Vagina (tissue), 2 donors: ENCODE measurements at regions not wholly inside any gene's neighbourhood (a gene's known extent, or its start where the extent isn't known, plus 50 kb on each side); places are given as distances from the start of the nearest gene placed in this dataset.

ENCODE experiments used
- DNase-seq, 2 donors: peaks; one replicate each; pipeline ENCODE4 v3.0.0-alpha.2; 2017; ENCODE audit errors: extremely low spot score in 2 of 2
- H3K27ac ChIP-seq: fragments of 200-600 bp; sonication (generic); one replicate; pipeline ENCODE4 v1.5.1; 2019
- H3K27me3 ChIP-seq: fragments of 200-600 bp; sonication (generic); one replicate; pipeline ENCODE4 v1.5.1; 2019
- H3K36me3 ChIP-seq, 2 donors: fragments of 200-600 bp; sonication (generic); one replicate each; pipeline ENCODE4 v1.5.1; 2017 to 2019
- H3K4me1 ChIP-seq: fragments of 200-600 bp; sonication (generic); one replicate; pipeline ENCODE4 v1.5.1; 2019
- H3K4me3 ChIP-seq, 2 donors: fragments of 200-600 bp; sonication (generic); 1 replicate in 1 of 2; 2 replicates in 1 of 2; pipeline ENCODE4 v1.5.1; 2016 to 2019
- H3K9me3 ChIP-seq: fragments of 200-600 bp; sonication (generic); one replicate; pipeline ENCODE4 v1.5.1; 2019
- CTCF ChIP-seq, 3 experiments: fragments of 450-650 bp in 2 of 3; fragments of 200-600 bp in 1 of 3; sonication (generic) in 1 of 3; IDR thresholded peaks; one replicate each; pipeline ENCODE4 v1.5.1; 2017 to 2019; ENCODE audit warnings: antibody characterized with exemption in 3 of 3, mild to moderate bottlenecking in 2 of 3, moderate library complexity in 2 of 3
- POLR2A ChIP-seq, 2 donors: fragments of 450-650 bp; IDR thresholded peaks; one replicate each; pipeline ENCODE4 v1.6.1; 2017; ENCODE audit warnings: antibody characterized with exemption in 2 of 2, mild to moderate bottlenecking in 2 of 2, moderate library complexity in 2 of 2
- POLR2AphosphoS5 ChIP-seq, 2 donors: sonication (generic); formaldehyde crosslinking; IDR thresholded peaks; one replicate each; pipeline ENCODE4 v1.9.0; 2017; ENCODE audit warnings: antibody characterized with exemption in 2 of 2, mild to moderate bottlenecking in 2 of 2, low read depth in 1 of 2; ENCODE audit not compliant: insufficient read depth in 1 of 2
- intact Hi-C: fragments of 100-400 bp; cut with DNase I; formaldehyde crosslinking; loops from one replicate; pipeline ENCODE4 v1.15.1; 2023

- no peaks in the 10 kb centered on the region for H3K36me3 ChIP-seq
- intact Hi-C loops = no loop called here
Measured at GRCh38 chr2:180690611-180691010, 289.8 kb upstream of the UBE2E3 start.

GRCh38 chr2:180682871-180683270 lies 297.5 kb upstream of the UBE2E3 start:
- intact Hi-C loops = no loop called here
- TF ChIP-seq CTCF (IDR thresholded peaks at IDR 0.05) (no peak), POLR2A (IDR thresholded peaks at IDR 0.05) (no peak), POLR2AphosphoS5 (IDR thresholded peaks at IDR 0.05; ENCODE audit: insufficient read depth in 1 of 2, low read depth in 1 of 2) (no peak)
- Histone ChIP-seq H3K4me1 (peaks cover 17% of the 10 kb centered on the region), H3K27me3 (no peaks in the 10 kb centered on the region), H3K9me3 (no peaks in the 10 kb centered on the region), H3K4me3 (no peak overlapping the region), H3K27ac (no peak overlapping the region), H3K36me3 (no peaks in the 10 kb centered on the region)
- DNase-seq = no peak

More at GRCh38 chr2:180690611-180691010, 289.8 kb upstream of the UBE2E3 start:
- TF ChIP-seq CTCF (IDR thresholded peaks at IDR 0.05) = no peak
- no peak for TF ChIP-seq POLR2AphosphoS5 (IDR thresholded peaks at IDR 0.05; ENCODE audit: insufficient read depth in 1 of 2, low read depth in 1 of 2)
- no peak for TF ChIP-seq POLR2A (IDR thresholded peaks at IDR 0.05)
- Histone ChIP-seq H3K9me3 (no peaks in the 10 kb centered on the region), H3K27ac (no peak overlapping the region), H3K4me3 (no peak overlapping the region), H3K4me1 (peaks cover 17% of the 10 kb centered on the region), H3K27me3 (no peaks in the 10 kb centered on the region)
- no peak for DNase-seq

- TF ChIP-seq POLR2A (IDR thresholded peaks at IDR 0.05) = no peak
- intact Hi-C loops = no loop called here
Measured at GRCh38 chr2:180679693-180680092, 300.7 kb upstream of the UBE2E3 start.

GRCh38 chr2:180678625-180678972 lies 301.8 kb upstream of the UBE2E3 start:
- Histone ChIP-seq H3K4me3 (no peak overlapping the region), H3K27ac (no peak overlapping the region), H3K36me3 (no peaks in the 10 kb centered on the region), H3K4me1 (peaks cover 32% of the 10 kb centered on the region), H3K27me3 (no peaks in the 10 kb centered on the region), H3K9me3 (no peaks in the 10 kb centered on the region)
- intact Hi-C loops = no loop called here
- no peak for DNase-seq
- TF ChIP-seq CTCF (IDR thresholded peaks at IDR 0.05) (no peak), POLR2A (IDR thresholded peaks at IDR 0.05) (no peak)

More at GRCh38 chr2:180679693-180680092, 300.7 kb upstream of the UBE2E3 start:
- Histone ChIP-seq H3K4me1 (peaks cover 32% of the 10 kb centered on the region), H3K4me3 (no peak overlapping the region), H3K27ac (no peak overlapping the region), H3K27me3 (no peaks in the 10 kb centered on the region), H3K9me3 (no peaks in the 10 kb centered on the region), H3K36me3 (no peaks in the 10 kb centered on the region)
- DNase-seq = no peak

GRCh38 chr2:180677930-180678624 lies 302.3 kb upstream of the UBE2E3 start:
- no peak for TF ChIP-seq POLR2AphosphoS5 (IDR thresholded peaks at IDR 0.05; ENCODE audit: insufficient read depth in 1 of 2, low read depth in 1 of 2)
- no peak for TF ChIP-seq CTCF (IDR thresholded peaks at IDR 0.05)
- TF ChIP-seq POLR2A (IDR thresholded peaks at IDR 0.05) = no peak
- Histone ChIP-seq H3K27me3 (no peaks in the 10 kb centered on the region), H3K36me3 (no peaks in the 10 kb centered on the region), H3K9me3 (no peaks in the 10 kb centered on the region), H3K27ac (no peak overlapping the region), H3K4me1 (peaks cover 32% of the 10 kb centered on the region), H3K4me3 (no peak overlapping the region)
- no peak for DNase-seq
- intact Hi-C loops = no loop called here
